Activated CD8-positive, alpha-beta memory T cell treated with anti-CD3 and anti-CD28 coated beads for 24 hours (primary cell): ENCODE measurements at regions not wholly inside any gene's neighbourhood (a gene's known extent, or its start where the extent isn't known, plus 50 kb on each side); places are given as distances from the start of the nearest gene placed in this dataset.
"Not testable (repeated sequence)": the region's sequence is repeated elsewhere in the genome, so short reads cannot be mapped to it uniquely, and the experiment has no call there.

Source experiments
- DNase-seq: peaks from one replicate; pipeline ENCODE4 v3.0.0-alpha.2; 2020

DNA sequence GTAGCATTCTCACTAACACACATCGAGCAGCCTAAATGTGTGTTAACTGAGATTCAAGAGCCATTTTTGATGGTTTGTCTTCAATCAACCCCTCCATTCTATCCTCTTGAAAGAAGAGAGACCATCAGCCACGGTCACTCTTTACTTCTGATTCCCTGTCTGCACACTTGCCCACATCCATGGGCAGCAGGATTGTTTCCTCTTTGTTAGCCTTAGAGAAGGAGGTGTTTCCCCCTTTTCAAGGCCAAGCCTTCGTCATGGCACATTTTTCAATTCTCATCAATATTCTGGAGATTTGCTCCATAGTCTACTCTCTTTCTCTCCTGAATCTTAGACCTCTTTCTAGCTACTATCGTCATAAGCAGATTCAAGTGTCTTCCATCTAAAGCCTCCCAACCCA, 522.4 kb upstream of the NAALADL2 start:
- DNase-seq, result no peak

- no peak for DNase-seq
Measured at GRCh38 chr3:174337227-174337626, 521.9 kb upstream of the NAALADL2 start.

GRCh38 chr3:174340624-174341587, 518.2 kb upstream of the NAALADL2 start:
- DNase-seq, result no peak

DNA sequence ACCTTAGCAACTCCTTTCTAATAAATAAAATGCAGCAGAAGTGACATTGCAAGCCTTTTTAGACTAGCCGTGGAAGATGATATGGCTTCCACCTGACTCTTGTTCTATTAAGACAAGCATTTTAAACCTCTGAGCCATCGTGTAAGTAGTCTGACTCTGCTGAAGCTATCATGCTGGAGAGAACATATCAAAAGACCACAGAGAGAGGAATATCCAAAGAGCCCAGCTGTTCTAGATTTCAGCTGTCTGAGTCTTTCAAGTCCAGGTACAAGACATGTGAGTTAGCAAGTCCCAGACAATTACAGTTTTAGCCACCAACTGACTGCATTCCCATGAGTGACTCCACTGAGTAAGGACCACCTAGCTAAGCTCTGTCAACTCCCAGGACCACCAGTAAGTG, 517.0 kb upstream of the NAALADL2 start:
- DNase-seq, result no peak

- DNase-seq, result no peak
Measured at GRCh38 chr3:174342941-174343501, 516.1 kb upstream of the NAALADL2 start.

- no peak for DNase-seq
Measured at GRCh38 chr3:174346141-174346540, 513.0 kb upstream of the NAALADL2 start.

DNA sequence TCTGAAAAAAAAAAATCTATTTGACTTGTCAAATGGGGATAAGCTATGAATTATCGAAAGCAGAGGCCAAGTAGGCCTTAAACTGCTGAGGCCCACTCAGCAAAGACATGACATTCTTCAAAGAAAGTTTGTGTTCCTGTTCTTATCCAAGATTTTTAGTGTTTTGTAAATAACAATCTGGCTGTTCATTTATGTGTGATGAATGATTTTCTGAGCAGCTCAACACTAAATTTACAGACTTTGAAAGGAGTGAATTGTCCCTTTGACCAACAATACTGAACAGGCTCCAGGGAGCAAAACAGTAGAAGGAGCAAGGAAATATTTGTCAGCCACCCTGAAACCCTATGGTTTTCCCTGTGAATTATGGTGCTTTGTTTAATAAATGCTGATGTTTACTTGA, 512.6 kb upstream of the NAALADL2 start:
- DNase-seq, result no peak

DNA sequence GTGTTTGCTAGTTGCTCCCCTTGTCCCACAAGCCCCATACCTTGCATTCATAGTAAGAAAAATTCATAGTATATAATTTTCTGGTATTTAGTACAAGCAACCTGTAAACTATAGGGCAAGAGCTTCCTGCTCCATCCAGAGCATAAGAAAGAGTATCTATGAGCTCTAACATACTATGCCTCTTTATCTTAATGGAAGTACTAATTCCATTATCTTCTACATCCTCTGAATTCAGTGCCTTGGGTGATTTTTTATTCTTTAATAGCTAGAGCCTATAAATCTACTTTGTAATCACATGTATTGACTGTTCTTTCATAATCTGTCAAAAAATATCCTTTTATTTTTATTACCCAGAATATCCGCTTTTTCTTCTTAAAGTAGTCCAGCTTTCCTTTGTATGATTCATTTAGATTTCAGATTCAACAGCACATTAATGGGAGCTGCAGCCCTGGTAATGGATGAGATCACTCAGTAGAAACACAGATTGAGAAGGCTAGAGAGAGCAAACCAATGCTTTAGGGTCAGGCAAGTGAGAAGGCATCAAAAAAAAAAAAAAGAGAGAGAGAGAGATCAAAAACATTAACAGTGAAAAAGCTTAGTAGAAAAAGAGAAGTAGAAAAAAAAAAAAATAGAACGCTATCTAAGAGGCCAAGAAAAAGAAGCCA, 511.5 kb upstream of the NAALADL2 start:
- DNase-seq, result no peak

DNA sequence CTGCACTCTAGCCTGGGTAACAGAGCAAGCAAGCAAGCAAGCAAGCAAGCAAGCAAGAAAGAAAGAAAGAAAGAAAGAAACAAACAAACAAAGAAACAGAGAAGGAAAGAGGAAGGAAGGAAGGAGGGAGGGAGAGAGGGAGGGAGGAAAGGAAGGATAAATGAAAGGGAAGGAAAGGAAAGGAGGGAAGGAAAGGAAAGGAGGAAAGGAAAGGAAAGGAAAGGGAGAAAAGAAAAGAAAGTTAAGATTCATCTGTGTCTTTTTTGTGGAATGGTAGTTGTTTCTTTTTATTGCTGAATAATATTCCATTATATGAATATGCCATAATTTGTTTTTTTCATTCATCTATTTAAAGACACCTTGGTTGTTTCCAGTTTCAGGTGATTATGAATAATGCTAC, 506.9 kb upstream of the NAALADL2 start:
- DNase-seq, result no peak

GRCh38 chr3:174355505-174355904, 503.6 kb upstream of the NAALADL2 start:
- no peak for DNase-seq

- DNase-seq, result no peak
Measured at GRCh38 chr3:174356596-174356995, 502.5 kb upstream of the NAALADL2 start.

DNA sequence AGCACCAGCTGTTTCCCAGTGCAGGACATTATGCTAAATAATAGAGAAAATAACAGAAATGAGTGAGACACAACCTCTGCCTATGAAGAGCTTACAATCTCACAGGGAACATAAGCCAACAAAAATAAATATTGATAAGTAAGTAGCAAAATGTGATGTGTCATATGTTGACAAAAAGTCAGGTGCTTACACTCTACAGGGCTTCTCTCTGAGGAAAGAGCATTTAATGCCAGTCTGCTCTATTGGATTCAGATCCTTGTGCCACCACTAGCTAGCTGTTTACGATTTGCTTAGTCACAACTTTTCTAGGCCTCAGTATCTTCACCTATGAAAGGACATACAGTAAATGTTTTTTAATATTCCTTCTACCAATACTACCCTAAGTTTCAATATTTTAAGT, 500.9 kb upstream of the NAALADL2 start:
- DNase-seq, result no peak

- DNase-seq, result no peak
Measured at GRCh38 chr3:174362556-174362955, 496.6 kb upstream of the NAALADL2 start.

DNA sequence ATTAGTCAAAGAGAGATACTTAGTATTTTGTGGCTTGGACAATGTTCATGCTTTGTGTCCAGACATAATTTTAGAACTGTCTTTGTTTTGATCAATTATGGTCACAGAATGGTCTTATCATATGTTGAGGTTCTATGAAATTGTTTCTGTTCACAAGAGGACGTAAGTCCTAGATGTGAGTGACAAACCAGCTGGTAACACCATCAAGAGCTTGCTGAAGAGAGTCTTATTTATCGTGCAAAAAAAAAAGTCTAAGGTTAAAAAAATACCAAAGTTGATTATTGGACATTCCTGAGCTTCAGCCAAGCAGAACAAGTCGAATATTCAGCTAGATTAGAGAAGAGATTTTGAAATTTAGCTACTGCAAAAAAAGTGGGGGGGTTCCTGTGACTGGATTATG, 495.9 kb upstream of the NAALADL2 start:
- DNase-seq, result no peak

DNA sequence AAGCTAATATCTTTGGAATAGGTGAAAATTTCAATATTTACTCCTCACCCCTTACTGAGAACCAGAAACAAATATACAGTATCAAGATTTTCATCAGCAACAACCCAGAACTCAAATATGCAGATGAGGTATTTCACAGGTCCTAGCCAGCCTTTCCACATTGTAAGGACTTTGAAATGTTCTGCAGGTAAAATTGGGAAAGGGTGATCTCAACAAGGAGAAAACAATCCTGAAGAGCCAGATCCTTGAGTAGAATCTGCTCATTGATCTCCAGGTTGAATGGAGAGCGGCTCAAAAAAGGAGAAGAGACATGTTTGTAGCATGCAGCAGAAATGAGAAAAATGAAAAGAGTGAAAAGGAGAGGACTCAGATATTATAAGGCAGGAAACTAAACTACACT, 493.3 kb upstream of the NAALADL2 start:
- no peak for DNase-seq

GRCh38 chr3:174366904-174367303, 492.2 kb upstream of the NAALADL2 start:
- DNase-seq, result not testable (repeated sequence)

- no peak for DNase-seq
Measured at GRCh38 chr3:174376346-174376745, 482.8 kb upstream of the NAALADL2 start.

DNA sequence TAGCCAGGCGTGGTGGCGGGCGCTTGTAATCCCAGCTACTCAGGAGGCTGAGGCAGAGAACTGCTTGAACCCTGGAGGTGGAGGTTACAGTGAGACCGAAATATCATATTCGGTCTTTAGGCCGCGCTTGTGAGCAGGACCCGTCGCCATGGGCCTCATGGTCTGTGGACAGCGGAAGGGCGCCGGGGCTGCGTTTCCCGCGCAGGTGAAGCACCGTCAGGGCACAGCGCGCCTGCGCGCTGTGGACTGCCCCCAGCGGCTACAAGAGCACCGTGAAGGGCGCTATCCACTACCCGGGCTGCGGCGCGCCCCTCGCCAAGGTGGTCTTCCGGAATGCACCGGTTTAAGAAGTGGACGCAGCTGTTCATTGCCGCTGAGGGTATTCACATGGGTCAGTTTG, 482.0 kb upstream of the NAALADL2 start:
- DNase-seq, result no peak

DNA sequence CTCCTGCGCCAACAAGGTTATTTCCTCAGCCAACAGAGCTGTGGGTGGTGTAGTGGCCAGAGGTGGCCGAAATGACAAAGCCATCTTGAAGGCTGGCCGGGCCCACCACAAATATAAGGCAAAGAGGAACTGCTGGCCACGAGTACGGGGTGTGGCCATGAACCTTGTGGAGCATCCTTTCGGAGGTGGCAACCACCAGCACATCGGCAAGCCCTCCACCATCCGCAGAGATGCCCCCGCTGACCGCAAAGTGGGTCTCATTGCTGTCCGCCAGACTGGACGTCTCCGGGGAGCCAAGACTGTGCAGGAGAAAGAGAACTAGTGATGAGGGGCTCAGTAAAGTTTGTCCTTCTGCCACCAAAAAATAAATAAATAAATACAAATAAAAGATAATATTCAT, 481.4 kb upstream of the NAALADL2 start:
- no peak for DNase-seq

GRCh38 chr3:174382878-174383277, 476.3 kb upstream of the NAALADL2 start:
- DNase-seq, result no peak

DNA sequence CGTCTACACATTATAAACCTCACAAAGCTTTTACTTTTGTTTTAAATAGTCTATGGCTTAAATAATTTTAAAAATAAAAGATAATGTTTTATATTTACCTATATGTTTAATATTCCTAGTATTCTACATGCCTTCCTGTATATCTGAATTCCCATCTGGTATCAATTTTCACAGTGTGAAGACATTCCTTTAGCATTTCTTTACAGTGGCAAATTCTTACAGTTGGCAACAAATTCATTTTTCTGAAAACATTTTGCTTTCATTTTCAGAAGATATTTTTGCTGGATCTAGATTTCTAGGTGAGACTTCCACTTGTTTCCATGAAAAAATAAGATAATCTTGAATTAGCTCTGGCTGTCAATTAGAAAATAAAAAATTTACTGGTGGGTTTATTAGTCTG, 471.4 kb upstream of the NAALADL2 start:
- DNase-seq, result no peak

DNA sequence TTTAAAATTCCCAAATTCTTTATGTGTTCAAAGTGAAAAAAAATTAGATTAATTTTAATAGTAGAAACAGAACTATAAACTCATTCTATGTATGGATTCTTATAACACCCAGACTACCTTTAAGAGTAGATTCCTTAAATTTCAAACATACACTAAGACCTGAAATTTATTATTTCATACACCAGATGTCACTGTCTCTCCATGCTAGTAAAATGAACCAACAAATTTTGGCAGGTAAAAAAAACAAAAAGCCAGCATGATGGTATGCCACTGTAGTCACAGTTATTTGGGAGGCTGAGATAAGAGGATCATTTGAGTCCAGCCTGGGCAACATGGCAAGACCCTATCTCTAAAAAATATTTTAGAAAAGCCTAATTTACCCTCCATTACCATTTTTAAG, 461.3 kb upstream of the NAALADL2 start:
- no peak for DNase-seq

DNA sequence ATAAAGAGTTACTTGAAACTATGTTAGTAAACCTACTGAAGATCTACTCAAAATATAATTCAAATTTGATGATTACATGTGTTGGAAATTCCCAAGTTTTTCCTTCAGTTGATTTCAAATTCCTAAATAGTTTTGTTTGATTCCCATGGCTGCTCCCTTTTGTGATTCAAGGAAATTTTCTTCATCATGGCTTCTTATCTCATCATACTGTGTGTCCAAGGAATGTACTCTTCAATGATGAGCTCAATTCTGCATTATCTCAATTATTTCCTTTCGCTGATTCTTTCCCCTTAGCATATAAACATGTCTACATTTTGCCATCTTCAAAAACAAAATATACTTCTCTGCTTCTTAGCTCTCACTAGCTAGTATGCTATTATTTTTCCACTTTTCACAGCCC, 460.4 kb upstream of the NAALADL2 start:
- no peak for DNase-seq

DNA sequence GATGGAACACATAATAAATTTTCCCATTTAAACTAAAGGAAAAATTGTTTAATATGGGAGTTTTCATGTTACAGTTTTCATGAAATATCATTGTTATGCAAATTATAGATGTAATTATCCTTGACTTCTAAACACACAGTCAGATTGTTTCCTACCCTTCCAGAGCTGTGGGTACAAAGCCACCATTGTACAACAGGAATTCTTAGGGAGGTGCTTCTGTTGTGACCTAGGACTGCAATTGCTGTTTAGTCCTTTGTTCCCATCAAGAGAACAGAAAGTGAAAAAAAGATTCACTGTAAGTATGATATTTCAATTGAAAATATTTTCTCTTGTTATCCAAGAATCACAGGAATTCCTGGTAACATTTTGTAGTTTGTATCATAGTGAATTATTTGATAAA, 455.3 kb upstream of the NAALADL2 start:
- DNase-seq, result no peak
